Neural progenitor cell (in vitro differentiated cells): ENCODE measurements at regions not wholly inside any gene's neighbourhood (a gene's known extent, or its start where the extent isn't known, plus 50 kb on each side); places are given as distances from the start of the nearest gene placed in this dataset.
"Not testable (repeated sequence)": the region's sequence is repeated elsewhere in the genome, so short reads cannot be mapped to it uniquely, and the experiment has no call there.

Experiments
- DNase-seq: peaks from one replicate; pipeline ENCODE4 v3.0.0-alpha.2; 2016; ENCODE audit warnings: low spot score
- H2AFZ ChIP-seq: fragments of 200-600 bp; sonication (generic); replicated peaks from 2 replicates; pipeline ENCODE4 v1.6.1; 2016; ENCODE audit warnings: antibody characterized with exemption
- H3F3A ChIP-seq: fragments of 200-600 bp; sonication (generic); 2 replicates; pipeline ENCODE4 v1.6.1; 2016; ENCODE audit warnings: antibody characterized with exemption, low read depth
- H3K27ac ChIP-seq: fragments of 200-600 bp; sonication (generic); 2 replicates; pipeline ENCODE4 v1.5.1; 2016; ENCODE audit warnings: mild to moderate bottlenecking
- H3K27me3 ChIP-seq: fragments of 200-600 bp; sonication (generic); 2 replicates; pipeline ENCODE4 v1.6.1; 2016; ENCODE audit warnings: mild to moderate bottlenecking, moderate library complexity
- H3K36me3 ChIP-seq: fragments of 200-600 bp; sonication (generic); 2 replicates; pipeline ENCODE4 v1.5.1; 2016
- H3K4me1 ChIP-seq: fragments of 200-600 bp; sonication (generic); 2 replicates; pipeline ENCODE4 v1.6.1; 2016; ENCODE audit warnings: mixed run types
- H3K4me2 ChIP-seq: fragments of 200-600 bp; sonication (generic); 2 replicates; pipeline ENCODE4 v1.6.1; 2016
- H3K4me3 ChIP-seq: fragments of 200-600 bp; sonication (generic); 2 replicates; pipeline ENCODE4 v1.5.1; 2016
- H3K79me2 ChIP-seq: fragments of 200-600 bp; sonication (generic); 2 replicates; pipeline ENCODE4 v1.6.1; 2016; ENCODE audit warnings: low read depth
- H3K9ac ChIP-seq: fragments of 200-600 bp; sonication (generic); 2 replicates; pipeline ENCODE4 v1.6.1; 2016
- H3K9me3 ChIP-seq: fragments of 200-600 bp; sonication (generic); 2 replicates; pipeline ENCODE4 v1.5.1; 2016; ENCODE audit warnings: low read depth
- H4K20me1 ChIP-seq: fragments of 200-600 bp; sonication (generic); 2 replicates; pipeline ENCODE4 v1.6.1; 2016; ENCODE audit warnings: low read depth
- H3K27ac Mint-ChIP-seq: 3 replicates; pipeline ENCODE4 v1.8.0; 2021; ENCODE audit warnings: mixed read lengths
- H3K27me3 Mint-ChIP-seq: 2 replicates; pipeline ENCODE4 v1.8.0; 2022; ENCODE audit warnings: low read depth, mild to moderate bottlenecking, inconsistent platforms, moderate library complexity, mixed read lengths; ENCODE audit not compliant: insufficient read depth
- H3K36me3 Mint-ChIP-seq: 3 replicates; pipeline ENCODE4 v1.8.0; 2021; ENCODE audit warnings: mixed read lengths
- H3K4me1 Mint-ChIP-seq: 3 replicates; pipeline ENCODE4 v1.8.0; 2021; ENCODE audit warnings: mixed read lengths
- H3K4me3 Mint-ChIP-seq: 3 replicates; pipeline ENCODE4 v1.8.0; 2021; ENCODE audit warnings: mild to moderate bottlenecking, moderate library complexity, mixed read lengths
- H3K9me3 Mint-ChIP-seq: 3 replicates; pipeline ENCODE4 v1.8.0; 2020; ENCODE audit warnings: mixed read lengths
- CTCF ChIP-seq: fragments of 200-600 bp; sonication (generic); IDR thresholded peaks from 2 replicates; pipeline ENCODE4 v1.5.1; 2017; ENCODE audit warnings: antibody characterized with exemption, mild to moderate bottlenecking
- EZH2 ChIP-seq: fragments of 200-600 bp; sonication (generic); IDR thresholded peaks from 2 replicates; pipeline ENCODE4 v1.6.1; 2017; ENCODE audit warnings: antibody characterized with exemption, mild to moderate bottlenecking, moderate library complexity
- EZH2phosphoT487 ChIP-seq: fragments of 200-600 bp; sonication (generic); IDR thresholded peaks from 2 replicates; pipeline ENCODE4 v1.6.1; 2017; ENCODE audit warnings: antibody characterized with exemption

DNA sequence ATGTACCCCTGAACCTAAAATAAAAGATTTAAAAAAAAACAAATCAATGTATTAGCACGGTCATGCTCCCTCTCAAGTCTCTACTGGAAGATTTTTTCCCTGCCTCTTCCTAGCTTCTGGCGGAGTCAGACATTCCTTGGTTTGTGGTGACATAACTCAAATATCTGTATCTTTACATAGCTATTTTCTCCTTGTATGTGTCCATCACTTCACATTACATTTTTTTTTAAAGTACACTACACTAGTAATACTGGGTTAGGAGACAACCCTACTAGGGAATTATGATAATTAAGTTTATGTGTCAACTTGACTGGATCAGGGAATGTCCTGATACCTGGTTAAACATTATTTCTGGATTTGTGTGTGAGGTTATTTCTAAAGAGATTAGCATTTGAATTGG is 1197.9 kb downstream of the TECRL start:
- Histone ChIP-seq H3K9ac (no peak overlapping the region), H3F3A (no peaks in the 10 kb centered on the region), H3K27me3 (no peaks in the 10 kb centered on the region), H3K4me2 (no peak overlapping the region), H3K4me1 (no peaks in the 10 kb centered on the region), H3K27ac (no peak overlapping the region), H3K36me3 (no peaks in the 10 kb centered on the region), H4K20me1 (no peaks in the 10 kb centered on the region), H2AFZ (no peak overlapping the region), H3K79me2 (no peaks in the 10 kb centered on the region), H3K4me3 (no peak overlapping the region), H3K9me3 (no peaks in the 10 kb centered on the region)
- H3K4me3 Mint-ChIP-seq: no peak overlapping the region
- peaks cover 2% of the 10 kb centered on the region for H3K4me1 Mint-ChIP-seq
- no peak for DNase-seq
- H3K9me3 Mint-ChIP-seq: peaks cover 13% of the 10 kb centered on the region
- TF ChIP-seq CTCF (no peak), EZH2phosphoT487 (no peak), EZH2 (no peak)
- no peaks in the 10 kb centered on the region for H3K27me3 Mint-ChIP-seq
- H3K27ac Mint-ChIP-seq: no peak overlapping the region
- no peaks in the 10 kb centered on the region for H3K36me3 Mint-ChIP-seq

GRCh38 chr4:63193029-63193428 is 1216.2 kb downstream of the TECRL start:
- H3K9me3 ChIP-seq, H3K9me3 Mint-ChIP-seq, H3K4me2 ChIP-seq, H2AFZ ChIP-seq, H3K27ac Mint-ChIP-seq, H3K4me3 Mint-ChIP-seq, H3K4me1 ChIP-seq, DNase-seq, H3K36me3 ChIP-seq, H3K79me2 ChIP-seq, H3K27me3 Mint-ChIP-seq, H3K4me3 ChIP-seq, H3F3A ChIP-seq, H3K27ac ChIP-seq, H3K4me1 Mint-ChIP-seq, H3K36me3 Mint-ChIP-seq, H3K27me3 ChIP-seq, H3K9ac ChIP-seq, H4K20me1 ChIP-seq: not testable (repeated sequence)

DNA sequence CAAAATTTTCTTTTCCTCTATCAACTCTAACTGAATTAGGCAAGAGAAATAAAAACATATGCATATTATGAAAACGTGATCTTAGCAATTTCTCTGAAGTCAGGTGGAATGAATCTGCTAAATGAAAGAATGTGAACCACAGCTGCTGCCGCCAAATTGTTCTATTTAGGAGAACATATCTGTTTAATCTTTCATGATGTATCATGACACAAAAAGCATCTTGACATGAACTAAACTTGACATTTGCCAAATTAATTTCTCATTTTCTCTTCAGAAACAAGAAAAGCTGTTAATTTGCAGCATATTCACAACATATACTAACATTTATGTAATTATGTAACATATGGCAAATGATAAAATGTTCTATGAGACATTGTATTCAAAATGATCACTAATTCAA is 1237.9 kb downstream of the TECRL start:
- H3K4me3 ChIP-seq: no peak overlapping the region
- no peak overlapping the region for H3K9ac ChIP-seq
- H3K4me1 ChIP-seq: peaks cover 19% of the 10 kb centered on the region
- H3K79me2 ChIP-seq: no peaks in the 10 kb centered on the region
- H4K20me1 ChIP-seq: no peaks in the 10 kb centered on the region
- TF ChIP-seq EZH2phosphoT487 (no peak), EZH2 (no peak), CTCF (no peak)
- H3F3A ChIP-seq: no peaks in the 10 kb centered on the region
- no peak overlapping the region for H2AFZ ChIP-seq
- Mint-ChIP-seq H3K27ac (no peak overlapping the region), H3K4me3 (no peak overlapping the region), H3K27me3 (peaks cover 5% of the 10 kb centered on the region), H3K9me3 (no peaks in the 10 kb centered on the region), H3K36me3 (no peaks in the 10 kb centered on the region), H3K4me1 (peaks cover 35% of the 10 kb centered on the region)
- no peaks in the 10 kb centered on the region for H3K9me3 ChIP-seq
- no peaks in the 10 kb centered on the region for H3K36me3 ChIP-seq
- DNase-seq: no peak
- no peaks in the 10 kb centered on the region for H3K27me3 ChIP-seq
- no peak overlapping the region for H3K27ac ChIP-seq
- no peak overlapping the region for H3K4me2 ChIP-seq

- Histone ChIP-seq H3K4me1 (peaks cover 19% of the 10 kb centered on the region), H3K4me2 (no peak overlapping the region)
- peaks cover 5% of the 10 kb centered on the region for H3K27me3 Mint-ChIP-seq
Observed at GRCh38 chr4:63170923-63171322, 1238.3 kb downstream of the TECRL start.

More at GRCh38 chr4:63170923-63171322, 1238.3 kb downstream of the TECRL start:
- Histone ChIP-seq H3K27me3 (no peaks in the 10 kb centered on the region), H4K20me1 (no peaks in the 10 kb centered on the region), H3K79me2 (no peaks in the 10 kb centered on the region), H3K9me3 (no peaks in the 10 kb centered on the region), H3K36me3 (no peaks in the 10 kb centered on the region), H3K27ac (no peak overlapping the region), H3K9ac (no peak overlapping the region), H3F3A (no peaks in the 10 kb centered on the region), H3K4me3 (no peak overlapping the region), H2AFZ (no peak overlapping the region)
- Mint-ChIP-seq H3K4me3 (no peak overlapping the region), H3K27ac (no peak overlapping the region), H3K36me3 (no peaks in the 10 kb centered on the region), H3K9me3 (no peaks in the 10 kb centered on the region), H3K4me1 (peaks cover 35% of the 10 kb centered on the region)
- DNase-seq: no peak
- TF ChIP-seq CTCF (no peak), EZH2phosphoT487 (no peak), EZH2 (no peak)
